CD4-positive, alpha-beta T cell treated with Interleukin-17A for 4 hours (primary cell): ENCODE measurements at regions not wholly inside any gene's neighbourhood (a gene's known extent, or its start where the extent isn't known, plus 50 kb on each side); places are given as distances from the start of the nearest gene placed in this dataset.
"Not testable (repeated sequence)": the region's sequence is repeated elsewhere in the genome, so short reads cannot be mapped to it uniquely, and the experiment has no call there.

ENCODE experiments used
- DNase-seq: peaks from one replicate; pipeline ENCODE4 v3.0.0-alpha.2; 2020; ENCODE audit warnings: mixed read lengths

- no peak for DNase-seq
Measured at GRCh38 chr6:1230281-1230680, 81.6 kb upstream of the FOXQ1 start.

GRCh38 chr6:1229808-1230207 lies 82.1 kb upstream of the FOXQ1 start:
- DNase-seq, result no peak

GRCh38 chr6:1229301-1229700 lies 82.6 kb upstream of the FOXQ1 start:
- DNase-seq, result no peak

GRCh38 chr6:1228754-1229191 lies 83.1 kb upstream of the FOXQ1 start:
- no peak for DNase-seq

GRCh38 chr6:1227935-1228753 lies 83.8 kb upstream of the FOXQ1 start:
- DNase-seq, result no peak

- no peak for DNase-seq
Measured at GRCh38 chr6:1227600-1227934, 84.3 kb upstream of the FOXQ1 start.

GRCh38 chr6:1226277-1227099 lies 85.4 kb upstream of the FOXQ1 start:
- no peak for DNase-seq

GRCh38 chr6:1224514-1224913 lies 87.4 kb upstream of the FOXQ1 start:
- no peak for DNase-seq

- DNase-seq, result no peak
Measured at GRCh38 chr6:1222728-1223595, 88.9 kb upstream of the FOXQ1 start.

- DNase-seq, result no peak
Measured at GRCh38 chr6:1217396-1217795, 94.5 kb upstream of the FOXQ1 start.

- no peak for DNase-seq
Measured at GRCh38 chr6:1216488-1216974, 95.4 kb upstream of the FOXQ1 start.

- no peak for DNase-seq
Measured at GRCh38 chr6:1215884-1216487, 95.9 kb upstream of the FOXQ1 start.

- DNase-seq, result no peak
Measured at GRCh38 chr6:1215023-1215422, 96.9 kb upstream of the FOXQ1 start.

GRCh38 chr6:1212919-1213318 lies 99.0 kb upstream of the FOXQ1 start:
- DNase-seq, result no peak

- not testable (repeated sequence) for DNase-seq
Measured at GRCh38 chr6:1212138-1212537, 99.8 kb upstream of the FOXQ1 start.

- not testable (repeated sequence) for DNase-seq
Measured at GRCh38 chr6:1210631-1211030, 101.3 kb upstream of the FOXQ1 start.

GRCh38 chr6:1208876-1209275 lies 103.0 kb upstream of the FOXQ1 start:
- no peak for DNase-seq

- DNase-seq, result no peak
Measured at GRCh38 chr6:1203546-1203945, 108.4 kb upstream of the FOXQ1 start.

- DNase-seq, result no peak
Measured at GRCh38 chr6:1202201-1202600, 109.7 kb upstream of the FOXQ1 start.

GRCh38 chr6:1201547-1202200 lies 110.2 kb upstream of the FOXQ1 start:
- DNase-seq, result no peak

GRCh38 chr6:1200409-1201101 lies 111.3 kb upstream of the FOXQ1 start:
- no peak for DNase-seq

GRCh38 chr6:1200081-1200408 lies 111.9 kb upstream of the FOXQ1 start:
- no peak for DNase-seq
